ENCODE measurements at regions not wholly inside any gene's neighbourhood (a gene's known extent, or its start where the extent isn't known, plus 50 kb on each side); places are given as distances from the start of the nearest gene placed in this dataset.
"Not testable (repeated sequence)": the region's sequence is repeated elsewhere in the genome, so short reads cannot be mapped to it uniquely, and the experiment has no call there.

- no peak for DNase-seq
These were observed 242.7 kb upstream of the KRR1 start for GRCh38 chr12:75754141-75754540.

GRCh38 chr12:75751769-75752471, 240.5 kb upstream of the KRR1 start:
- no peak for DNase-seq

GRCh38 chr12:75750716-75751306, 239.4 kb upstream of the KRR1 start:
- DNase-seq, result no peak

- not testable (repeated sequence) for DNase-seq
These were observed 237.6 kb upstream of the KRR1 start for GRCh38 chr12:75748990-75749389.

- DNase-seq, result no peak
These were observed 236.7 kb upstream of the KRR1 start for GRCh38 chr12:75748136-75748535.

DNA sequence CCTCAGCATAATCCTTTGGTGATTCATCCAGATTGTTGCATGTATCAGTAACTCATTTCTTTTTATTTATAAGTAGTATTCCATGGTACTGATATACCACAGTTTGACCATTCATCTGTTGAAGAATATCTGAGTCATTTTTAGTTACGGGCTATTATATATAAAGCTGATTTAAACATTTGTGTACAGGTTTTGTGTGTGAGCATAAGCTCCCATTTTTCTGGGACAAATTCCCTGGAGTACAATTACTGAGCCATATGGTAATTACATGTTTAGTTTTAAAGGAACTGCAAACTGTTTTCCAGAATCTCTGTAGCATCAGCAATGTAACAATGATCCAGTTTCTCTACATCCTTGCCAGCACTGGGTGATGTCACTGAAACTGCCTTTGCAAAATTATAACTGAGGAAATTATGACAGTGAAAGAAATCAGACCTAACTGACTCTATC, 236.2 kb upstream of the KRR1 start:
- no peak for DNase-seq

DNA sequence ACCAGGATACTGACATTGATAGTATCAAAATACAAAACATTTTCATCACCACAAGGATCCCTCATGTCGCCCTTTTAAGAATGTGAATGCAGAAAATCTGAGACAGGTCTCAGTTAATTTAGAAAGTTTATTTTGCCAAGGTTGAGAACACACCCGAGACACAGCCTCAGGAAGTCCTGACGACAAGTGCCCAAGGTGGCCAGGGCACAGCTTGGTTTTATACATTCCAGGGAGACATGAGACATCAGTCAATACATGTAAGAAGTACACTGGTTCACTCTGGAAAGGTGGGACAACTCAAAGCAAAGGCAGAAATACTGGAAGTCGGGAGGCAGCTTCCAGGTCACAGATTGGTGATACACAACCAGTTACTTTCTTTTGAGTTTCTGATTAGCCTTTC, 235.2 kb upstream of the KRR1 start:
- no peak for DNase-seq

DNA sequence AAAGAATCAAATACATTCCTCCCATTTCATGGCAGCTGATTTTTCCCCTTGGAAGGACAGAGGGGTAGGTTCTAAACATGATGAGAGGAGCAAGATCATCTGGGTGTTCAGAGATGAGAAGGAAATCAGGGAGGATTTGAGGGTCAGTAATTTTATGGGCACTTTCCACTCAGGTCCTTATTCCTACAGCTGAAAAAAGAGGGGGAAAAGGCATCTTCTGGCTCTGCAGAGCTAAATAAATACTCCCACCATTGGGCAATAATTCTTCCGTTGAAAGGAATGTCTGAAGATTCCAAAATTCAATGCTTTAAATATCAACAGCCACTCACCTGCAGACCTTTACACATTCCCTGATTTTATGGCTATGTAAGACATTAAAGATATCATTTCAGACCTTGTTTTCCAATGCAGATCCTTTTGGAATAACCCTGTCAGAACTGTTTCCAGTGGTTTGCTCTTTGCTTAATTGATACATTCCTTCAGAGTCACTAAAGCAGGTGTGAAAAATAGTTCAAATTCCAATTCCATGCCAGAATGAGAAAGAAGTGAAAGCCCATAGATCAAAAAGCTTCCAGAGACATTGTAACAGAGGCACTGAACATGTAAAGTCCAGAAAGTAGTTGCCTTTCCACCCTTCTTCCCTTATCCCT, 233.3 kb upstream of the KRR1 start:
- no peak for DNase-seq

DNA sequence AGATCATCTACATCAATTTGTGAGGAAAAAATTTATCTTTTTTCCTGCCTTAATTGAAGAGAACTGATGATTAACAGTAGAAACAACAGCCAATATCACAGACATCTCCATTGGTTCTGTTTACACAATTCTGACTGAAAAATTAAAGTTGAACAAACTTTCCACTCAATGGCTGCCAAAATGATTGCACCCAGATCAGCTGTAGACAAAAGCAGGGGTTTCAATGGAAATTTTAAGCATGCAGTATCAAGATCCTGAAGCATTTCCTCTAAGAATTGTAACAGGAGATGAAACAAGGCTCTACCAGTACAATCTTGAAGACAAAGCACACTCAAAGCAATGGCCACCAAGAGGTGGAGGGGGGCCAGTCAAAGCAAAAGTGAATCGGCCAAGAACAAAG, 231.6 kb upstream of the KRR1 start:
- DNase-seq, result no peak

DNA sequence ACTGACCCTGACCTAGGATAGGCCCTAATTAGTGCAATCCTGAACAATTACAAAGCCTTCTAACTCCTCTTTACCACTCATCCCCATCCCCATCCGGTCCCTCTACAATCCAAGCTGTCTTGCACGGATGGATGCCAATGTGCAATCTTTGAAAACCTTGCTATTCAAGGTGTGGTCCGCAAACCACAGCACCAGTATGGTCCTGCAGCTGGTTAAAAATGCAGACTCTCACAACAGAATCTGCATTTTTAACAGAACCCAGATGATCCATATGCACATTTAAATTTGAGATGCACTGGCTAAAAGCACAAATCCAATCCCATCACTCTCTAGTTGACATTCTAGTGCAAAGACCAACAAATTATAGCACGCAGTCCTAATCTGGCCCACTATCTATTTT, 230.6 kb upstream of the KRR1 start:
- DNase-seq, result no peak

DNA sequence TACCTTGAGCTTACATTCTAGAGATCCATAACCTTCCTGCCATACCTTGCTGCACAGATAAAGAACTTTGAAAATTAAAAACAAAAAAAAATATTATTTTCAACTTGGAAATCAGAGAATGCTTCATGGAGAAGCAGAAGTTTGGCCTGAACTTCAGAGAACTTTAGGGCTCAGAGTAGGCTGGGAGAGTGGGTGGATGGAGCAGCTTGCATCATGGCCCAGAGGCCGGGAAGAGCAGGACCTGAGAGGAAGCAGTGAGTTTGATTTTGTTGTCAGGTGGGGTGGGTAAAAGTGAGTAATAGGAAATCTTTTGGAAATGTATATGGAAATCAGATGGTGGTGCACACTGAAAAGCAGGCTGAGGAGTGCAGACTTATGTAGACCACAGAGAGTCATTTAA, 228.5 kb upstream of the KRR1 start:
- no peak for DNase-seq

DNA sequence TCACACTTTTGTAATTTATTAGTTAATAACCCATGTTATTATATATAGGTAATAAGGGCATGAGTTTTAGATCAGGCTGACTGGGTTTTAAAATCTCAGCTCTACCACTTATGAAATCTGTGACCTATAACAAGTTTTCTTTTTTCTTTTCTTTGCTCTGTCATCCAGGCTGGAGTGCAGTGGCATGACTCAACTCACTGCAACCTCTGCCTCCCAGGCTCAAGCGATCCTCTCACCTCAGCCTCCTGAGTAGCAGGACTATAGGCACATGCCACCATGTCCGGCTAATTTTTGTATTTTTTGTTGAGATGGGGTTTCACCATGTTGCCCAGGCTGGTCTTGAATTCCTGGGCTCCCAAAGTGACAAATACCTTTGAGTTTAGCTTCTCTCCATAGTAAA, 227.7 kb upstream of the KRR1 start:
- not testable (repeated sequence) for DNase-seq

GRCh38 chr12:75738486-75738885, 227.1 kb upstream of the KRR1 start:
- DNase-seq, result no peak

GRCh38 chr12:75735853-75736252, 224.4 kb upstream of the KRR1 start:
- no peak for DNase-seq

DNA sequence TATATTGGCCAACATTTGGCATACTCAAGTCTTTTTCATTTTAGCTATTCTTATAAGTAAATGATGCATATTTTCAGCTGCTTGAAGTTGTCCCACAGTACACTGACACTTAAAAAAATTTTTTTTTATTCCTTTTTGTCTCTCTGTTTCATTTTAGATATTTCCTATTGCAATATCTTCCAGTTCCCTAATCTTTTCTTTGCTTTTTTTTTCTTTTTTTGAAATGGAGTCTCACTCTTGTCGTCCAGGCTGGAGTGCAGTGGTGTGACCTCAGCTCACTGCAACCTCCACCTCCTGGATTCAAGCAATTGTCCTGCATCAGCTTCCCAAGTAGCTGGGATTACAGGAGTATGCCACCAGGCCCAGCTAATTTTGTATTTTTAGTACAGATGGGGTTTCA, 217.4 kb upstream of the KRR1 start:
- no peak for DNase-seq

GRCh38 chr12:75727577-75727976, 216.2 kb upstream of the KRR1 start:
- no peak for DNase-seq

GRCh38 chr12:75725521-75726111, 214.2 kb upstream of the KRR1 start:
- DNase-seq, result no peak

DNA sequence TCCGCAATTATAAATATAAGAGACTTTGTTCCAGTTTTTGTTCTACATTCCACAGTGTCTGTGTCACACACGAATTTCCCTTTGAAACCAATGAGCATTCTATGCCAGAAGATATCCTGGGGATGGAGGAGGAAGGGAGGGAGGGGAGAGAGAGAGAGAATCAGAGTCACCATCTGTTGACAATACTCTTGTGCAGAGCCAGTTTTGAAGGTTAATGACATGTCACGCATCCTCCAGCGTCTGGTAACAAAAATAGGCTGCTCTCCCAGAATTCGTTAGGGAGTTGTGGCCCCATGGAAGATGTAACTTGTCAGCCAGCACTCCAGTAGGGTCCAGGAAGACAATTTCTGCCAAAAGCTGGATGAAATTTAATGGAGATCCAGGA, 213.5 kb upstream of the KRR1 start:
- no peak for DNase-seq

- no peak for DNase-seq
These were observed 213.0 kb upstream of the KRR1 start for GRCh38 chr12:75724307-75724927.

- DNase-seq, result peak; percentile 4 to 52
These were observed 211.3 kb upstream of the KRR1 start for GRCh38 chr12:75722714-75723200.

DNA sequence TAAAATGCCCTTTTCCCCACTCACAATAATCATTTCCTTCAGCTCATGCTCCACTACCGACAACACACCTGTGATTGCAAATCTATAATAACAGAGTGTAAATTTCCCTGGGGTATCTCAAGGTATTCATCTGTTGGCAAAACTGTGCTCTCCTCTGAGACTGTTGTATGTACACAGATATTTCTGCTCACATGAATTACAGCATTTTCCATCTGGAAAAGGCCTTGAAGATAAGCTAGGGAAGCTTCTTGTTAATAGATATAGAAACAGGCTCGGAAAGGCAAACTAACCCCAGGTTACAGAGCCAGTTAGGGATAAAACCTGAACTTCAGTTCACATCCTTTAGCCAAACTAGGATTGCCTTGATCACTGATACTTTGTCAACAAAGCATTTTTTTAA, 210.4 kb upstream of the KRR1 start:
- DNase-seq, result no peak

DNA sequence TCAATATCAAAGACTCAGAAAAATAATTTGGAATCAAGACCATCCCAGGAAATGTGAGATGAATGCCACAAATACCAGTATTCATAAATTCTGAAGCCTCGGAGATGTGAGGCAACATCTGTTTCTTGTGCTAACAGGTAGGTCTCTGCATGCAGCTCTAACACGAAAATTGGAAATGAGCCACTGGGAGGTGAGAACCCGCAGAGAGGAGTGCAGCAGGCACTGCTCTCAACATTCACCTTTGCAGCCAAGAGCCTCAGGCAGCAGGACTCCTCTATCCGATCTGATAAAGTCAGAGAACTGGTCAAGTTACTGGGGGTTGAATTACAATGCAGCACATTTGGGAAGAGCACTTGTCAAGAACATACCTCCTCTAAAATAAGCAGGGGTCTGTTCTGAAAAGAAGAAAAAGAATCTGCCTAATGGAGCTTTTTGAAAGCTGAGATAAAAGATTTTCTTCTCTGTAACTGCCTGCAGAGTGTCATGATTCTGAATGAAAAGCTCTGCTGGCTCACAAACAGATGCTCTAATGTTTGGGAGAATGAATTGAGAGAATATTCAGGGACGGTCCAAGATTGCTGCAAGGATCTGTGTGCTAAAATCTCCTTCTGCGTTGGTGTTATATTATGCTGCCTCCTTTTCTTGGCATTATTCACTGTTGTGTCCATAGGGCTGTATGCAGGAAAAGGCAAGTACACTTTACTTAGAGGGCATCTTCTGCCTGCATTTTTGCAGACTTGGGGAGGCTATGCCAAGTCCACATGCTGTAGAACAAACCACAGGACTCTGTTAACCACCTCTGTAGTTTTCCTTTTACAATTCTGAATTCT, 209.6 kb upstream of the KRR1 start:
- no peak for DNase-seq

Data from CD4-positive, alpha-beta T cell treated with Interferon alpha-2 for 1 hour (primary cell).